ENCODE measurements at regions not wholly inside any gene's neighbourhood (a gene's known extent, or its start where the extent isn't known, plus 50 kb on each side); places are given as distances from the start of the nearest gene placed in this dataset.
A peak's percentile ranks its signal among the peaks of the same experiment; 100 is the strongest.

DNA sequence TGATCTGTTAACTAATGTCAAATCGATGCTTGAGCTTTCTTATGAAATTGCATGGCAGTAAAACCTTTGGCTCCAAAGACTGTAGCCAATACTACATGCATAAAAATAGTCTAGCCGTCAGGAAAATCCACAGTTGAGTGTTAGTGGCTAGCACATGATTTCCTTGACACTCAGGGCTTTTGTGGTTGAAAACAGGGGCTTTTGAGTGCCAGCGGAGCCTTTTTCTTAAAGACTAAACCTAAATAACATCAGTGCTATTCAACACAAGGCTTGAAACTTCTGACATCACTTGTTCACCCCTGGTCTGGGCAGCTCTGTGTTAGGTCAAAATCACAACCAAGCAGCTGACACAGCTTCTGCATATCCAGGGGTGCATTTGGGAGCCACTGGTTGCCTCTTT lies 124.2 kb upstream of the BMPER start:
- in situ Hi-C loops (cut with HindIII; ENCODE audit: low sequenced_read_pairs) = no loop called here
- H3K4me3 ChIP-seq (ENCODE audit: low read depth, low read length) = no peak overlapping the region
- TF ChIP-seq, protein P1, sequence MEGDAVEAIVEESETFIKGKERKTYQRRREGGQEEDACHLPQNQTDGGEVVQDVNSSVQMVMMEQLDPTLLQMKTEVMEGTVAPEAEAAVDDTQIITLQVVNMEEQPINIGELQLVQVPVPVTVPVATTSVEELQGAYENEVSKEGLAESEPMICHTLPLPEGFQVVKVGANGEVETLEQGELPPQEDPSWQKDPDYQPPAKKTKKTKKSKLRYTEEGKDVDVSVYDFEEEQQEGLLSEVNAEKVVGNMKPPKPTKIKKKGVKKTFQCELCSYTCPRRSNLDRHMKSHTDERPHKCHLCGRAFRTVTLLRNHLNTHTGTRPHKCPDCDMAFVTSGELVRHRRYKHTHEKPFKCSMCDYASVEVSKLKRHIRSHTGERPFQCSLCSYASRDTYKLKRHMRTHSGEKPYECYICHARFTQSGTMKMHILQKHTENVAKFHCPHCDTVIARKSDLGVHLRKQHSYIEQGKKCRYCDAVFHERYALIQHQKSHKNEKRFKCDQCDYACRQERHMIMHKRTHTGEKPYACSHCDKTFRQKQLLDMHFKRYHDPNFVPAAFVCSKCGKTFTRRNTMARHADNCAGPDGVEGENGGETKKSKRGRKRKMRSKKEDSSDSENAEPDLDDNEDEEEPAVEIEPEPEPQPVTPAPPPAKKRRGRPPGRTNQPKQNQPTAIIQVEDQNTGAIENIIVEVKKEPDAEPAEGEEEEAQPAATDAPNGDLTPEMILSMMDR (IDR thresholded peaks at IDR 0.05; ENCODE audit: low read depth, low read length) = no peak
- DNase-seq (ENCODE audit: low read depth, low spot score) = no peak

DNA sequence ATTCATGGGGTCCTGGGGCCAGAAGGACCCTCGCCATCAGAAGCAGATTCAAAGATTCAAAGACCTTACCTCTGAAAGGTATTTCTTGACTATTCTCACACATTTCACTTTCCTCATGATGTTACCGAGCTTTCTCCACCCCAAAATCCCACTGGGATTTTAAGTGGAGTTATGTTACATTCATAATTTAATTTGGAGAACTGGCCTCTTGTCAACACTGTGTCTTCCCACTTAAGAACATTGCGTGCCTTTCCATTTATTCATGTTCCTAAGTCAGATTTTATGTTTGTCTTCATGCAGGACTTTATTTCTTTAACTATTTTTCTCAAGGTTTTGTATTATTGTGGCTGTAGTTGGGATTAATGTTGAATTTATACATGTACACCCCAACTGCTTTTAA lies 123.5 kb upstream of the BMPER start:
- TF ChIP-seq, protein P1 (IDR thresholded peaks at IDR 0.05; ENCODE audit: low read depth, low read length) = no peak
- DNase-seq (ENCODE audit: low read depth, low spot score) = no peak
- in situ Hi-C loops (cut with HindIII; ENCODE audit: low sequenced_read_pairs) = no loop called here
- no peak overlapping the region for H3K4me3 ChIP-seq (ENCODE audit: low read depth, low read length)

DNA sequence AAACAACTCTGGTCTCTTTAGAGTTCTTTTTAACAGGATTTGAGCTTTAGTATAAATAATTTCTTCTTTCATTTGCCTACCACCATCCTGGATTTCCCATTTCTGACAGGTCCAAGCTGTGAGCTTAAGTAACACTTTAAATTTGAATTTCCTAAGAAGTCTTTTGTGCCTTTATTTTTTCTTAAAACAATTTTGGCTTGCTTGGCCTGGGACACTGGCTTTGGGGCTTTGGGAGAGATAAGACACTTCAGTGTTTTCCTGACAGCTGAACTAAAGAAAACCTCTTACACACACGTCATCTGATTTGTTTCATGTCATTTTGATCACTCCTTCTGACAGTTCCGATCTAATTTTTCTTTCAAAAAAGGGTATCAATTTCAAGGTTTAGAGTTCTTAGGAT lies 121.3 kb upstream of the BMPER start:
- TF ChIP-seq, protein P1 (IDR thresholded peaks at IDR 0.05; ENCODE audit: low read depth, low read length) = no peak
- DNase-seq (ENCODE audit: low read depth, low spot score) = no peak
- H3K4me3 ChIP-seq (ENCODE audit: low read depth, low read length) = no peak overlapping the region
- in situ Hi-C loops (cut with HindIII; ENCODE audit: low sequenced_read_pairs) = no loop called here

DNA sequence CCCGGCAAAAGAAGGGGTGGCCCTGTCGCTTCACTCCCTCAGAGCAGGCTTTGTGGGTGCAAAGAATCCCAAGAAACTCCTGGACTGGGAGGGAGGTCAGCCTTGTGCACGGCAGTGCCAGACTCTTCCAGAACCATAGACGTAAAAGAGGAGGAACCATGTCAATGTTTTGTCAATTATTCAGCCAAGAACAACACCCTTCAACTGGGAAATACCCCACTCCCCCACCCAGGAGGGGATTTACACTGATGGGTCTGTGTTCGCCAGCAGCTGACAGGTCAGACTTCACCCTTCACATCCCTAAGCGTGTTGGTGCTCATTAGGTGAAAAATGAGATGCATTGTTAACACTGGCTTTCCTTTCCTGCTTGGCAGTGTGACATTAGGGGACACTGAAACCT lies 116.8 kb upstream of the BMPER start:
- TF ChIP-seq, protein P1 (IDR thresholded peaks at IDR 0.05; ENCODE audit: low read depth, low read length) = no peak
- no peak for DNase-seq (ENCODE audit: low read depth, low spot score)
- in situ Hi-C loops (cut with HindIII; ENCODE audit: low sequenced_read_pairs) = no loop called here
- no peak overlapping the region for H3K4me3 ChIP-seq (ENCODE audit: low read depth, low read length)

DNA sequence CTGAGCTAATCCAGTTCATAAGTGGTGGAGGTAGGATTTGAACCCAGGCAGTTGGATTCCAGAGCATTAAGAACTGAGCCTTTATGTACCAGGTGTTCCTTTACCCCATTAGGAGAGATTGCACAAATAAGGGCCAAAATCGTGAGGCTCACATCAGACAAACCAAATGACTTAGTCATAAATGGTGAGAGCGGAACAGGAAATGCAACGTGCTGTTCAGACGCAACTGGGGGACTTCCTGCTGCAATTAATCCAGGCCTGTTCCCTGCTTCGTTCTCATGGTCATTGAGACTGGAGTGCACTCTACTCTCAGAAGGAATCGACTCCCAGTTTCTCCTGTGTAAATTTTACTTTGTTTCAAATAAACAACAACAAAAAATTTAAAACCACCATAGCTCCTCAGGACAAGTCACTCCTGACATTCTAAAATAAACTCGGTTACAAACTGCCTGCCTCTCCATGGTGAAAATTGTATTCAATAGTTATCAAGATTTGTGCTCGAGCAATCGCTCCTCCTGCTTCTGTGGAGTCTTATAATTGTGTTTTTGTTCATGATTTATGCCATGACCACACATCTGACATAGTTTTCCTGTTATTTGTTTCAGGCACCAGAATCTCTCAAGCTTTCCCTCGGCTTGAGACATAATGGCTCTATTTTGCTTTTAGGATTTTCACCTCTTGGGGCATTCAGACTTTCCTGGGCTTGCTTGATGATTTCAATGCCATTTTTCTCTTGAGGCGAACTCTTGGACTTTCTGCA lies 115.3 kb upstream of the BMPER start:
- H3K4me3 ChIP-seq (ENCODE audit: low read depth, low read length) = no peak overlapping the region
- TF ChIP-seq, protein P1 (IDR thresholded peaks at IDR 0.05; ENCODE audit: low read depth, low read length) = no peak
- DNase-seq (ENCODE audit: low read depth, low spot score) = peak; percentile 20
- in situ Hi-C loops (cut with HindIII; ENCODE audit: low sequenced_read_pairs) = no loop called here

DNA sequence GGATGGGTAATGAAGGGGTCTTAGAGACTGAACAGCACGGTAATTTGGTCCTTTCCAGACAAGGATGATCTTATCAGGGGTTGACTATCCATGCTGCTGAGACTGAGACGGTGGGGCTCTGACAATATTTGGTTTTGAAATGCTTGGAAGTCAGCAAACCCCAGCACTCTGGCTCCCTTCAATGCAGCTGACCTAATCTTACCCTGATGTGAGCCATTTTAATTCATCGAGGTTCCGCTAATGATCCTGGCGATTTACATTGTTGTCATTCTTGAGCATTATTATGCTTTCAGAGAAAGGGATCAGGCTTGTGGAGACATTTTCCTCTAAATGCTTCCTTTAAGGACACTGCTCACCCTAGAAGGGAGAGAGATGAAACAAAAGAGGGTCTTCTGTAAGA lies 114.6 kb upstream of the BMPER start:
- in situ Hi-C loops (cut with HindIII; ENCODE audit: low sequenced_read_pairs) = no loop called here
- TF ChIP-seq, protein P1 (IDR thresholded peaks at IDR 0.05; ENCODE audit: low read depth, low read length) = no peak
- H3K4me3 ChIP-seq (ENCODE audit: low read depth, low read length) = no peak overlapping the region
- no peak for DNase-seq (ENCODE audit: low read depth, low spot score)

Data from astrocyte of the spinal cord (primary cell).